GM12891 (cell line): ENCODE measurements at regions not wholly inside any gene's neighbourhood (a gene's known extent, or its start where the extent isn't known, plus 50 kb on each side); places are given as distances from the start of the nearest gene placed in this dataset.
A peak's percentile ranks its signal among the peaks of the same experiment; 100 is the strongest.

Source experiments
- DNase-seq: peaks from one replicate; pipeline ENCODE4 v3.0.0; 2011; ENCODE audit warnings: low spot score; ENCODE audit not compliant: insufficient read length
- FAIRE-seq: peaks from 2 replicates; lab custom pipeline; 2011; peaks lifted over from hg19 to GRCh38; lab: Jason Lieb, UNC
- PAX5 ChIP-seq: IDR thresholded peaks from 2 replicates; pipeline ENCODE4 v1.6.1; 2011; ENCODE audit warnings: low read length, moderate library complexity, mild to moderate bottlenecking; ENCODE audit not compliant: insufficient read depth, severe bottlenecking
- POLR2A ChIP-seq: IDR thresholded peaks from 2 replicates; pipeline ENCODE4 v1.6.1; 2011; ENCODE audit warnings: low read depth, low read length, control low read depth
- POLR2AphosphoS5 ChIP-seq: IDR thresholded peaks from 2 replicates; pipeline ENCODE4 v1.6.1; 2011; ENCODE audit warnings: low read depth, low read length, control low read depth
- POU2F2 ChIP-seq: IDR thresholded peaks from 2 replicates; pipeline ENCODE4 v1.6.1; 2011; ENCODE audit warnings: low read depth, mild to moderate bottlenecking, control low read depth, low read length, moderate library complexity
- SPI1 ChIP-seq: IDR thresholded peaks from 2 replicates; pipeline ENCODE4 v1.6.1; 2011; ENCODE audit warnings: low read depth, low read length, control low read depth
- TAF1 ChIP-seq: IDR thresholded peaks from 2 replicates; pipeline ENCODE4 v1.6.1; 2011; ENCODE audit warnings: low read depth, low read length, control low read depth

GRCh38 chr6:163744256-163744925, 329.9 kb downstream of the QKI start:
- no peak for DNase-seq
- FAIRE-seq = no peak
- TF ChIP-seq PAX5 (no peak), POLR2AphosphoS5 (no peak), SPI1 (no peak), POU2F2 (no peak), POLR2A (no peak), TAF1 (no peak)

GRCh38 chr6:163743796-163744195, 329.3 kb downstream of the QKI start:
- TF ChIP-seq POLR2A = no peak
- TF ChIP-seq POLR2AphosphoS5 = no peak
- TF ChIP-seq TAF1 = no peak
- no peak for TF ChIP-seq SPI1
- no peak for TF ChIP-seq POU2F2
- no peak for TF ChIP-seq PAX5
- no peak for FAIRE-seq
- no peak for DNase-seq

GRCh38 chr6:163741743-163742363, 327.3 kb downstream of the QKI start:
- TF ChIP-seq POU2F2 (no peak), PAX5 (no peak), TAF1 (no peak), SPI1 (no peak), POLR2AphosphoS5 (no peak), POLR2A (no peak)
- no peak for FAIRE-seq
- no peak for DNase-seq

- no peak for FAIRE-seq
- no peak for DNase-seq
- no peak for TF ChIP-seq POLR2A
- no peak for TF ChIP-seq SPI1
- TF ChIP-seq POU2F2 = no peak
- no peak for TF ChIP-seq PAX5
- TF ChIP-seq POLR2AphosphoS5 = no peak
- no peak for TF ChIP-seq TAF1
Observed at GRCh38 chr6:163741342-163741741, 326.8 kb downstream of the QKI start.

GRCh38 chr6:163739966-163740365, 325.4 kb downstream of the QKI start:
- FAIRE-seq (no peak), DNase-seq (no peak)
- no peak for TF ChIP-seq SPI1

GRCh38 chr6:163739408-163739725, 324.8 kb downstream of the QKI start:
- no peak for DNase-seq
- FAIRE-seq = no peak

GRCh38 chr6:163738725-163739407, 324.3 kb downstream of the QKI start:
- TF ChIP-seq POLR2AphosphoS5 (no peak), POLR2A (no peak), TAF1 (no peak), SPI1 (peak; percentile 46), POU2F2 (no peak), PAX5 (no peak)
- DNase-seq (no peak), FAIRE-seq (peak; percentile 74)

More at GRCh38 chr6:163739408-163739725, 324.8 kb downstream of the QKI start:
- no peak for TF ChIP-seq PAX5
- TF ChIP-seq POLR2A = no peak
- no peak for TF ChIP-seq SPI1
- no peak for TF ChIP-seq POLR2AphosphoS5
- TF ChIP-seq POU2F2 = no peak

- DNase-seq (no peak), FAIRE-seq (peak; percentile 77)
- TF ChIP-seq SPI1 = no peak
- no peak for TF ChIP-seq POU2F2
- TF ChIP-seq POLR2AphosphoS5 = no peak
- no peak for TF ChIP-seq POLR2A
- no peak for TF ChIP-seq PAX5
- no peak for TF ChIP-seq TAF1
Observed at GRCh38 chr6:163738304-163738703, 323.8 kb downstream of the QKI start.

- FAIRE-seq (no peak), DNase-seq (no peak)
- no peak for TF ChIP-seq POLR2A
- no peak for TF ChIP-seq PAX5
- TF ChIP-seq TAF1 = no peak
- no peak for TF ChIP-seq SPI1
- TF ChIP-seq POU2F2 = no peak
Observed at GRCh38 chr6:163735076-163735475, 320.6 kb downstream of the QKI start.
